ENCODE measurements at regions not wholly inside any gene's neighbourhood (a gene's known extent, or its start where the extent isn't known, plus 50 kb on each side); places are given as distances from the start of the nearest gene placed in this dataset.

DNA sequence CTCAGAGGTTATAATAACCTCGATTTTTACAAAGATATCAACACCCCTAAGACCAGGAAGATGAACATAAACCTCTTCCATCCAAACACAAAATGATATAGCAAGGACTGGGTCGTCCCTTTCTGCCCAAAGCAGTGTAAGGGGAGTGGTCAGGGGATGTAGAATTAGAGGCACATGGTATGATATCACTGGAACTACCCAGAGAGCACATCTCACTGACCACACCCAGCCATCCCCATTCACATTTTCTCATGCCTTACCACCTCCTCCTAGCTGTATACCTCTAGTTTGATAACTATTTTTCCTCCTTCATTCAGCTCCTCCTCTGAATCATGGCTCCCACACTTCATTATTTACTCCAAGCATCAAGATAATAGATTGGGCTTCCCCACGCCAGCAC, 152.6 kb downstream of the COPS8 start:
- TF ChIP-seq CTCF (IDR thresholded peaks at IDR 0.05; ENCODE audit: insufficient read depth, low read length) (no peak), POLR2AphosphoS5 (IDR thresholded peaks at IDR 0.05; ENCODE audit: low read depth) (no peak), GABPA (IDR thresholded peaks at IDR 0.05; ENCODE audit: low read depth) (no peak), SPI1 (IDR thresholded peaks at IDR 0.05; ENCODE audit: borderline replicate concordance, low read depth) (no peak)
- TF ChIP-seq, protein P1, sequence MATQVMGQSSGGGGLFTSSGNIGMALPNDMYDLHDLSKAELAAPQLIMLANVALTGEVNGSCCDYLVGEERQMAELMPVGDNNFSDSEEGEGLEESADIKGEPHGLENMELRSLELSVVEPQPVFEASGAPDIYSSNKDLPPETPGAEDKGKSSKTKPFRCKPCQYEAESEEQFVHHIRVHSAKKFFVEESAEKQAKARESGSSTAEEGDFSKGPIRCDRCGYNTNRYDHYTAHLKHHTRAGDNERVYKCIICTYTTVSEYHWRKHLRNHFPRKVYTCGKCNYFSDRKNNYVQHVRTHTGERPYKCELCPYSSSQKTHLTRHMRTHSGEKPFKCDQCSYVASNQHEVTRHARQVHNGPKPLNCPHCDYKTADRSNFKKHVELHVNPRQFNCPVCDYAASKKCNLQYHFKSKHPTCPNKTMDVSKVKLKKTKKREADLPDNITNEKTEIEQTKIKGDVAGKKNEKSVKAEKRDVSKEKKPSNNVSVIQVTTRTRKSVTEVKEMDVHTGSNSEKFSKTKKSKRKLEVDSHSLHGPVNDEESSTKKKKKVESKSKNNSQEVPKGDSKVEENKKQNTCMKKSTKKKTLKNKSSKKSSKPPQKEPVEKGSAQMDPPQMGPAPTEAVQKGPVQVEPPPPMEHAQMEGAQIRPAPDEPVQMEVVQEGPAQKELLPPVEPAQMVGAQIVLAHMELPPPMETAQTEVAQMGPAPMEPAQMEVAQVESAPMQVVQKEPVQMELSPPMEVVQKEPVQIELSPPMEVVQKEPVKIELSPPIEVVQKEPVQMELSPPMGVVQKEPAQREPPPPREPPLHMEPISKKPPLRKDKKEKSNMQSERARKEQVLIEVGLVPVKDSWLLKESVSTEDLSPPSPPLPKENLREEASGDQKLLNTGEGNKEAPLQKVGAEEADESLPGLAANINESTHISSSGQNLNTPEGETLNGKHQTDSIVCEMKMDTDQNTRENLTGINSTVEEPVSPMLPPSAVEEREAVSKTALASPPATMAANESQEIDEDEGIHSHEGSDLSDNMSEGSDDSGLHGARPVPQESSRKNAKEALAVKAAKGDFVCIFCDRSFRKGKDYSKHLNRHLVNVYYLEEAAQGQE (IDR thresholded peaks at IDR 0.05; ENCODE audit: insufficient replicate concordance, low read depth) = no peak
